Body of pancreas (tissue), 4 donors: ENCODE measurements at regions not wholly inside any gene's neighbourhood (a gene's known extent, or its start where the extent isn't known, plus 50 kb on each side); places are given as distances from the start of the nearest gene placed in this dataset.

Experiments
- ATAC-seq: fragments of 150-250 bp; one replicate; pipeline ENCODE4 v1.9.1; 2016
- DNase-seq, 4 donors: peaks; one replicate each; pipeline ENCODE4 v3.0.0-alpha.2; 2019
- H3K27ac ChIP-seq, 4 donors: fragments of 200-600 bp; sonication (generic); 1 replicate in 3 of 4; 2 replicates in 1 of 4; pipeline versions ENCODE4 v1.5.1 to v1.6.1; 2016 to 2019; ENCODE audit warnings: mild to moderate bottlenecking in 1 of 4, mixed read lengths in 1 of 4, moderate library complexity in 1 of 4
- H3K27me3 ChIP-seq, 2 donors: fragments of 200-600 bp; sonication (generic); one replicate each; pipeline ENCODE4 v1.6.0; 2016; ENCODE audit warnings: mild to moderate bottlenecking in 1 of 2
- H3K36me3 ChIP-seq, 2 donors: fragments of 200-600 bp; sonication (generic); replicated peaks in 1 of 2; 2 replicates each; pipeline ENCODE4 v1.5.1; 2016; ENCODE audit warnings: low read depth in 2 of 2; ENCODE audit not compliant: insufficient read depth in 1 of 2
- H3K4me1 ChIP-seq: fragments of 200-600 bp; sonication (generic); one replicate; pipeline ENCODE4 v1.6.0; 2016
- H3K4me3 ChIP-seq, 2 donors: fragments of 200-600 bp; sonication (generic); 1 replicate in 1 of 2; 2 replicates in 1 of 2; pipeline ENCODE4 v1.5.1; 2016 to 2019
- H3K9me3 ChIP-seq, 3 donors: fragments of 200-600 bp; sonication (generic); 1 replicate in 2 of 3; 2 replicates in 1 of 3; pipeline ENCODE4 v1.5.1; 2016
- POLR2A ChIP-seq, 3 donors: fragments of 450-650 bp; IDR thresholded peaks; one replicate each; pipeline ENCODE4 v1.6.1; 2016; ENCODE audit warnings: antibody characterized with exemption in 3 of 3, mild to moderate bottlenecking in 2 of 3
- WGBS, 2 donors: methylation state at CpG; one replicate each; pipeline ENCODE4 v1.1.5; 2017; 5-methylcytosine and 5-hydroxymethylcytosine counted together
- intact Hi-C: fragments of 100-400 bp; cut with DNase I; formaldehyde crosslinking; loops from one replicate; pipeline ENCODE4 v1.15.1; 2023
- TF ChIP-seq, protein P1 (sequence below), 7 experiments: fragments of 450-650 bp in 4 of 7; fragments of 200-600 bp in 3 of 7; sonication (generic) in 3 of 7; IDR thresholded peaks; one replicate each; pipeline ENCODE4 v1.5.1; 2016 to 2019; ENCODE audit warnings: antibody characterized with exemption in 7 of 7

DNA sequence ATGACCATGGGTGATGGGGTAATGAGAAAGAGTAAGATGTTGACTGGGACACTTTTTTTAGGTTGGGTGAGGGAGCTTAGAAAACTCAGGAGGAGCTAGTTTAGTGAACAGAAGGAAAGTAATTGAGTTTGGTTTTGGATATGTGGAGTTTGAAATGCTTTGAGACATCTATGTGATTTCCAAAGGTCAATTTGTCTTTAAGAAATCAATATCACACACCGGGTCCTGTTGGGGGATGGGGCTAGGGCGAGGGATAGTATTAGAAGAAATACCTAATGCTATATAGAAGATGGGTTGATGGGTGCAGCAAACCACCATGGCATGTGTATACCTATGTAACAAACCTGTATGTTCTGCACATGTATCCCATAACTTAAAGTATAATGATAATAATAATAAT lies 118.4 kb downstream of the ASCL1 start:
- ATAC-seq: no peak
- H3K27ac ChIP-seq: no peak overlapping the region
- no peaks in the 10 kb centered on the region for H3K9me3 ChIP-seq
- no peaks in the 10 kb centered on the region for H3K4me1 ChIP-seq
- no peak overlapping the region for H3K4me3 ChIP-seq
- 33% methylated on average over 2 of the region's 2 CpGs for WGBS, 2 donors
- H3K27me3 ChIP-seq: no peaks in the 10 kb centered on the region
- intact Hi-C loops: no loop called here
- TF ChIP-seq, protein P1, sequence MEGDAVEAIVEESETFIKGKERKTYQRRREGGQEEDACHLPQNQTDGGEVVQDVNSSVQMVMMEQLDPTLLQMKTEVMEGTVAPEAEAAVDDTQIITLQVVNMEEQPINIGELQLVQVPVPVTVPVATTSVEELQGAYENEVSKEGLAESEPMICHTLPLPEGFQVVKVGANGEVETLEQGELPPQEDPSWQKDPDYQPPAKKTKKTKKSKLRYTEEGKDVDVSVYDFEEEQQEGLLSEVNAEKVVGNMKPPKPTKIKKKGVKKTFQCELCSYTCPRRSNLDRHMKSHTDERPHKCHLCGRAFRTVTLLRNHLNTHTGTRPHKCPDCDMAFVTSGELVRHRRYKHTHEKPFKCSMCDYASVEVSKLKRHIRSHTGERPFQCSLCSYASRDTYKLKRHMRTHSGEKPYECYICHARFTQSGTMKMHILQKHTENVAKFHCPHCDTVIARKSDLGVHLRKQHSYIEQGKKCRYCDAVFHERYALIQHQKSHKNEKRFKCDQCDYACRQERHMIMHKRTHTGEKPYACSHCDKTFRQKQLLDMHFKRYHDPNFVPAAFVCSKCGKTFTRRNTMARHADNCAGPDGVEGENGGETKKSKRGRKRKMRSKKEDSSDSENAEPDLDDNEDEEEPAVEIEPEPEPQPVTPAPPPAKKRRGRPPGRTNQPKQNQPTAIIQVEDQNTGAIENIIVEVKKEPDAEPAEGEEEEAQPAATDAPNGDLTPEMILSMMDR (IDR thresholded peaks at IDR 0.05): no peak
- no peak for DNase-seq
- H3K36me3 ChIP-seq: no peaks in the 10 kb centered on the region

DNA sequence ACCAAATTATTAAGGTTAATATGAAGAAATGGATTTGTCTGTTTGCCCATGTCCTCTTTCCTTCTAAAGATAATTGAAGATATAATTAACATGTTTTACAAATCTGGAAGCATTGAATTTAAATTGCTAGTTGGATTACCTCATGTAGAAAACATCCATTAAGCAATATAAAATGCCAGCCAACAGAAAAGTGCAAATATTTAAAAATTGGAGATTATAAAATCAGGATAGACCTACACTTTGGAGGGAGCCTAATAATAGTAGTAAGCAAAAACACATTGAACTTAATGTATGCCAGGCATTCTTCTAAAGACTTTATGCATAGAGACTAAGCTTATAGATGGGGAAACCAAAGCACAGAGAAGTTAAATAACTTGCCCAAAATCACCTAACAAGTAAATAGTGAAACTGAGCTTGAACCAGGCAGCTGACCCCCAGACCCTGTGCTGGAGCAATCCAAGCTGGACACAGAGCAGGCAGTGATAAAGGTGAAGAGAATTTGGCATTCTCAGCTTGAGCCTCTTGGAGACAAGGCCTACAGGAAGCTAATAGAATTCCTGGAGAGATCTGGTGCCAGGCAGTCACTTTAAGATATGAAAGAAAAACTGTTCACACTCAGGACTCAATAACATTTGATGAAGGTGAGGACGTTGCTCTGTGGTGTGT lies 119.8 kb downstream of the ASCL1 start:
- intact Hi-C loops: no loop called here
- H3K27ac ChIP-seq: no peak overlapping the region
- TF ChIP-seq, protein P1 (IDR thresholded peaks at IDR 0.05): no peak
- TF ChIP-seq POLR2A (IDR thresholded peaks at IDR 0.05): no peak
- no peaks in the 10 kb centered on the region for H3K36me3 ChIP-seq
- WGBS, 2 donors: 13 to 29% methylated on average over 1 of the region's 1 CpG
- H3K4me3 ChIP-seq: no peak overlapping the region
- H3K27me3 ChIP-seq: no peaks in the 10 kb centered on the region
- no peak for DNase-seq
- no peaks in the 10 kb centered on the region for H3K9me3 ChIP-seq
- no peaks in the 10 kb centered on the region for H3K4me1 ChIP-seq
- no peak for ATAC-seq

DNA sequence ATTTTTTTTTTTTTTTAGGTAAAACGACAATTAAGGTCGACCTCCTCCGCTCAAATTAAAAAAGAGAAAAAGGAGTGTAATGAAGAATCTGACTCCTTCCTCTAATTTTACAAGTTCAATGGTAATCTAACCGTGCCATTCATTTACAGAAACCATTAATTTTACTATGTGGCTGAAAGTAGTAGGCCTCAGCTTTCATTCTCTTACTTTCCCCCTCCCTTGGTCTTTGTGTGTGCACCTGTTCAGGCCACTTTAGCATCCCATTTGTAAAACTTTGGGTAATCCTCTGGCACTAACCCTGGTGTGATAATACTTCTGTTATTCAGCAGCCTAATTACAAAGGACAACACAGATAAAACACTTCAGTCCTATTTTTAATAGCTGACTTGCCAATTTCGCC lies 128.1 kb downstream of the ASCL1 start:
- Histone ChIP-seq H3K4me3 (no peak overlapping the region), H3K4me1 (no peaks in the 10 kb centered on the region), H3K36me3 (no peaks in the 10 kb centered on the region), H3K27me3 (no peaks in the 10 kb centered on the region), H3K27ac (no peak overlapping the region), H3K9me3 (no peaks in the 10 kb centered on the region)
- TF ChIP-seq, protein P1 (IDR thresholded peaks at IDR 0.05): no peak
- TF ChIP-seq POLR2A (IDR thresholded peaks at IDR 0.05): no peak
- DNase-seq: no peak
- no peak for ATAC-seq
- intact Hi-C loops: no loop called here
- 68 to 73% methylated on average over 5 of the region's 5 CpGs for WGBS, 2 donors

DNA sequence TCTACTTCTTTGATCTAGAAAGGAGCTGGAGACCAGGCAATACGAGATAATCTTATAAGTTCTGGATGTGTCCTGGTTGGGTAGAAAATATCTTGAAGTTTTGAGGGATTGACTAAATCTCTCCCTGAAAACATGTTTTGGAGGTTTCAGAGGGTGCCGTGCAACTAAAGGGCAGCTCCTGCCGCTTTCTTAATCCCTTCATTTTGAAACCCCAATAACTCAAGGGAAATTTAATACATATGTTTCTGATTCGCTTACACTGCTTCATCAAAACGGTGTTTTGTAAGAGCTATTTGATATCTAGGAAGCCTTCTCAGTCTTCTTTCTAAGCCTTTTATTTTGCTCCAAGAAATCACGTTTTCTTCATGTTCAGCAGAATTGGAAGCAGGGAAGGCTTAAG lies 129.0 kb downstream of the ASCL1 start:
- intact Hi-C loops: no loop called here
- no peak for TF ChIP-seq POLR2A (IDR thresholded peaks at IDR 0.05)
- TF ChIP-seq, protein P1 (IDR thresholded peaks at IDR 0.05): no peak

DNA sequence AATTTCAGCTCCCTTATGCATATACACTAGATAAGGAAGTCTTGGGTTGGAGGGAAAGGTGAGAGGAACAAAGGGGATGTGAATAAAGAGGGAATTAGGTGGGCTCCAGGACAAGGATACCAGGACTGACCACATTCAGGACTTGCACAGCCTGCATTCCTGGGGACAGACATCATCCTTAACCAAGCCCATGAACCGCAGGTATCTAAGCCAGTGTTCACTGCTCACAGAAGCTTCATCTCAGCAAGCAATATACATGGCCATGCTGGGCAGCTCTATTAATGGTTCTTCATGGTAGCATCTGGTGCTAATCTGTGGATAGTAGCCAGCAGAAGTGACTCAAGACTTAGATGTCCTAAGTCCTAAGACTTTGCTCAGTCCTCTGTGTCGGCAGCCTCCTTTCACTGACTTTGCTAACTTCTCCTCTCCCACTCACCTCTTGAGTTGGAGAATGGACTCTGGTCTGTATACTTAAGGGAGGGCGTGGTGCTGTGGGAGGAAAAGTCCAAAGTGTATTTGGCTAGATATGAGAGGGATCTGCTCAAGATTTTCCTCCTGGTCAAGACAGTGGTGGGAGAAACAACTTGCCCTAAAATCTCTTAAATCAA lies 136.1 kb downstream of the ASCL1 start:
- H3K27ac ChIP-seq: no peak overlapping the region
- TF ChIP-seq POLR2A (IDR thresholded peaks at IDR 0.05): no peak
- TF ChIP-seq, protein P1 (IDR thresholded peaks at IDR 0.05): no peak
- intact Hi-C loops: no loop called here
- H3K4me1 ChIP-seq: no peaks in the 10 kb centered on the region
- H3K36me3 ChIP-seq: no peaks in the 10 kb centered on the region
- H3K9me3 ChIP-seq: no peaks in the 10 kb centered on the region
- no peak for ATAC-seq
- no peak overlapping the region for H3K4me3 ChIP-seq
- WGBS, 2 donors: 59 to 70% methylated on average over 3 of the region's 3 CpGs
- no peak for DNase-seq
- H3K27me3 ChIP-seq: no peaks in the 10 kb centered on the region

More for the DNA sequence above, 129.0 kb downstream of the ASCL1 start:
- Histone ChIP-seq H3K27me3 (no peaks in the 10 kb centered on the region), H3K27ac (no peak overlapping the region), H3K4me1 (no peaks in the 10 kb centered on the region), H3K36me3 (no peaks in the 10 kb centered on the region), H3K4me3 (no peak overlapping the region), H3K9me3 (no peaks in the 10 kb centered on the region)
- DNase-seq (no peak), ATAC-seq (no peak)
- 62 to 69% methylated on average over 6 of the region's 6 CpGs for WGBS, 2 donors
